Activated CD4-positive, alpha-beta T cell treated with anti-CD3 and anti-CD28 coated beads for 4 hours (primary cell): ENCODE measurements at regions not wholly inside any gene's neighbourhood (a gene's known extent, or its start where the extent isn't known, plus 50 kb on each side); places are given as distances from the start of the nearest gene placed in this dataset.
"Not testable (repeated sequence)": the region's sequence is repeated elsewhere in the genome, so short reads cannot be mapped to it uniquely, and the experiment has no call there.

ENCODE experiments used
- DNase-seq, 2 donors: peaks; one replicate each; pipeline ENCODE4 v3.0.0-alpha.2; 2020

DNA sequence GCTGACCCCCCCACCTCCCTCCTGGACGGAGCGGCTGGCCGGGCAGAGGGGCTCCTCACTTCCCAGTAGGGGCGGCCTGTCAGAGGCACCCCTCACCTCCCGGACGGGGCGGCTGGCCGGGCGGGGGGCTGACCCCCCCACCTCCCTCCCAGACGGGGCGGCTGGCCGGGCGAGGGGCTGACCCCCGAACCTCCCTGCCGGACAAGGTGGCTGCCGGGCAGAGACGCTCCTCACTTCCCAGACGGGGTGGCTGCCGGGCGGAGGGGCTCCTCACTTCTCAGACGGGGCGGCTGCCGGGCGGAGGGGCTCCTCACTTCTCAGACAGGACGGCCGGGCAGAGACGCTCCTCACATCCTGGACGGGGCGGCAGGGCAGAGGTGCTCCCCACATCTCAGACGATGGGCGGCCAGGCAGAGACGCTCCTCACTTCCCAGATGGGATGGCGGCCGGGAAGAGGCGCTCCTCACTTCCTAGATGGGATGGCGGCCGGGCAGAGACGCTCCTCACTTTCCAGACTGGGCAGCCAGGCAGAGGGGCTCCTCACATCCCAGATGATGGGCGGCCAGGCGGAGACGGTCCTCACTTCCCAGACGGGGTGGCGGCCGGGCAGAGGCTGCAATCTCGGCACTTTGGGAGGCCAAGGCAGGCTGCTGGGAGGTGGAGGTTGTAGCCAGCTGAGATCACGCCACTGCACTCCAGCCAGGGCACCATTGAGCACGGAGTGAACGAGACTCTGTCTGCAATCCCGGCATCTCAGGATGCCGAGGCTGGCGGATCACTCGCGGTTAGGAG lies 66.2 kb upstream of the PAPPA2 start:
- DNase-seq = not testable (repeated sequence)

GRCh38 chr1:176391621-176392020 lies 71.4 kb upstream of the PAPPA2 start:
- DNase-seq = no peak

DNA sequence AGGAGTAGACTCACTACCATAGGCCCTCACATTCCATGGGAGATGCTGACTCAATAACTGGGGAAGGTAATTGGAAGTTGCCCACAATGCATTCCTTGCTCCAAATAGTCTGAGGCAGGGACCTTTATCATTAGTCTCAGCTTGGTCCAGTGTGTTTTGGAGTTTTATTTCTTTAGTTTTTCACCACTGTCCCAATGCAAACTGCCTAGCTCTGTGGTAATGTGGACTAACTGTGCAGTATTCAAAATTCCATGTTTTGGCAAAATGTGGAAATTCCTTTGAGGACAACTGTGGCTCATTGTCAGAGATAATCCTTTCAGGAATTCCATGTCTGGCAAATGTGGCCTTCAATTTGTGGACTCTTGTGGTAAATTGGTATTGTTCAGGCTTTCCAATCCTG lies 78.1 kb upstream of the PAPPA2 start:
- no peak for DNase-seq

DNA sequence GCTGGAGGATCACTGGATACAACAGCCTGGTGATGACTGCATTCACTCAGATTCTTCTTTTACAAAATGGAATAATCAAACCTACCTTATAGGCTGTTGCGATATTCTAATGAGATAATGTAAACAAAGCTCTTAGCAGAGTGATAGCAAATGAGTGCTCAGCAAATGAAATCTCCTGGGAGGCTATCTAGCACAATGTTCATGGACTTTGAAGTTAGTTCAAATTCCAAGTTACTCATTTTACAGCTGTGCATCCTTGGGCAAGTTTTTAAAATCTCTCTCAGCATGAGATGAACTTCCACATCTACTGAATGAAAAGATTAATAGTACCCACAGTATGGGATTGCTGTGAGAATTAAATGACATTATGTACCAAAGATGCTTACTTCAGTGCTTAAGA lies 80.8 kb upstream of the PAPPA2 start:
- DNase-seq = no peak

DNA sequence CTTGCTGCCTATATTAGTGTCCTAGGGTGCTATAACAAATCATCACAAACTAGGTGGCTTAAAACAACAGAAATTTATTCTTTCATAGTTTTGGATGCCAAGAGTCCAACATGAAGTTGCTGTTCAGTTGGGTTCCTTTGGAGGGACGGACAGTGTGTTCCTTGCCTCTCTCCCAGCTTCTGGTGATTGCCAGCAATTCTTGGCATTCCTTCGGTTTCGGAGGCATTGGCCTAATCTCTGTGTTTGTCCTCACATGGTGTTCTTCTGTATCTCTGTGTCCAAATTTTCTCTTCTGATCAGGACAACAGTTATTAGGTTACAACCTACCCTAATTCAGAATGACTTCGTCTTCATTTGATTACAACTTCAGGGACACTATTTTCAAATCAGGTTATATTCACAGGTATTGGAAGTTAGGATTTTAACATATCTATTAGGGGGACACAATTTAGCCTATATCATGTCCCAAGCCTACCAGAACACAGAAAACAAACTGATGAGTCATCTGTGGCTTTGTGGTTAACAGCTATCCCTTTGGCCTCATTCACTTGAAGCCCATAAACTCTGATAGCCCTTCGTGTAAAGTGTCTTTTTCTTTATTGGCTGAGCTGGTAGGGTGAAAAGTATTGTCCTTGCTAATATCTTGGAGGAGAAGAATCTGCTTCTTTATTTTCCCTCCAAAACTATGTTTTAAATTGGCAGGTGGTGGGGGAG lies 83.2 kb upstream of the PAPPA2 start:
- DNase-seq = no peak

GRCh38 chr1:176374967-176375569 lies 87.9 kb upstream of the PAPPA2 start:
- peak; percentile 29 to 44 for DNase-seq

DNA sequence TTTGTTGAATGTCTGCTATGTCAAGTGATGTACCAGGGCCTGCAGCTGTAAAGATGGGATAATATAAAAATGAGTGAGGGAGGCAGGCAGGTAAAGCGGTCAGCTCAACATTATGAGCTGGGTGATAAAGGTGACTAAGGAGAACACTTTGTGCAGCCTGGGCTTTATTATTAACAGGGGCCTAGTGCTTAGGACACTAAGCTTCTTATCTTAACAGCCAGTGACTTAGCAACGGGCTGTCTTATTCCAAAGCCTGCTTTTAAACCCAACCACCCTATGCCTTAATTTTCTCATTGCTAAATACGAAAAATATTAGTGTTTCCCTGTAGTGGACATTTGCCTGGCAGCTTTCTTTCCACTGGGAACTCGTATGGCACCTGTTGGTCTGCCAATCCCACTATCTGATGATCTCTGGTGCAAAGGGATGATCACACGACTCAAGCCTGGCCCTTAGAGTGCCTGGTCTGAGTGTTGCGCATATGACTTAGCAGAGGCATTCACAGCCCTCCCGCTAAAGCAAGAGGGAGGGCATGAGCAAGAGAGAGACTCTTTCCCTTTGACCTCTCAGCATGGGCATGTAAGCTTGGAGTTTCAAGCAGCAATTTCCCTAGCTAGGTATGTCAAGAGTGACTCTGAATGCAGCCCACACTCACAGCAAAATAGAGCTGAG lies 98.6 kb upstream of the PAPPA2 start:
- DNase-seq = no peak

GRCh38 chr1:176349135-176349715 lies 113.8 kb upstream of the PAPPA2 start:
- not testable (repeated sequence) for DNase-seq

DNA sequence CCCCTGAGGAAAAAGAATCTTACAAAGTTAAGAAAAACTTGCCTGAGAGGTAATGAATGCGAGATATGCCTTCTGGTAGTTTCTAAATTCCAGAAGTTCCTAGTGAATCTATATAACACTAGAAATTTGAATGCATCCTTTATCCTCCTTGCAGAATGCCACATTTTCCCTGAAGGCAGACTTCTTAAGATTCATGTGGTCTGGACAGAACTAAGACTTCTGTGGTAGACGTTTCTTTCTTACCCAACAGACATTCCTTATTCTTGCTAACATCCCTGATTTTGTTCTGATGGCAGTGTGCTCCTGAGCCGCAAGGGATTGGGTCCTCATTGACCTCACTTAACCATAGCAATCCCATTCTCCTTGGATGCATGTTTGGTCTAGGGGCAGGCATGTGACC lies 121.3 kb upstream of the PAPPA2 start:
- DNase-seq = no peak

DNA sequence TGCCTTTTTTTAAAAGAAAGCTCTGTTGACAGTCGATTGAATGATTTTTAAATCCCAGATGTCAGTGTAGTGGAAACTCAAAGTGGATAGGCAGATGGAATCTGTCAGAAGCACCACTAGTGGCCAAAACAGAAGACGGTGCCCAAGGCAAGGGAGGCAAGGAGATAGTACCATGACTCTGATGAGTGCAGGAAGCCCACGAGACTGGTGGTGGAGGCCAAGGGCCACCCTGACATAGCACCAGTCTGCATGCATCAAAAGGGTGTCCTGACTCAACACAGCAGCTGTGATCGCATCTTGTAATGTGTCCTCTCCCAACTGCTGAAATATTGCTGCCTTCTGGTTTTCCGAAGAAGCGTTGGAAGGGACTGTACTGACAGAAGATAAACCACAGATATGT lies 124.1 kb upstream of the PAPPA2 start:
- DNase-seq = no peak

DNA sequence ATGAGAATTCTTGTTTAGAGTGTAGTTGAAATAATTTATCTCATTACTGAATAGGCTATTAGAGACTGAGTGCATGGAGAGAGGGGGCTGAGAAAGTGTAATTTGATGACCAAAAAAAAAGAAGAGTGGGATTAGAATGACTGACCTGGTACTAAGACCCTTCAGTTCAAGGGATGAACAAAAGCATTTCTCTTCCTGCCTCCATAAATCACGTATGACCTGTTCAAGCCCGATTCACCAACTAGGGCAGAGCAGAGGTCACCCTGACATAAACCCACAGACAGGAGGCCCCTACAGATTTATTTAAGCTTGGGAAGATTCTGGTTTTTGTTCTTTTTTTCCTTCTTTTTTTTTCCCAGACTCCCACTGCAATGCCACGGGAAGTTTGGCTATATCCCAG lies 123.7 kb upstream of the COP1 start:
- no peak for DNase-seq

DNA sequence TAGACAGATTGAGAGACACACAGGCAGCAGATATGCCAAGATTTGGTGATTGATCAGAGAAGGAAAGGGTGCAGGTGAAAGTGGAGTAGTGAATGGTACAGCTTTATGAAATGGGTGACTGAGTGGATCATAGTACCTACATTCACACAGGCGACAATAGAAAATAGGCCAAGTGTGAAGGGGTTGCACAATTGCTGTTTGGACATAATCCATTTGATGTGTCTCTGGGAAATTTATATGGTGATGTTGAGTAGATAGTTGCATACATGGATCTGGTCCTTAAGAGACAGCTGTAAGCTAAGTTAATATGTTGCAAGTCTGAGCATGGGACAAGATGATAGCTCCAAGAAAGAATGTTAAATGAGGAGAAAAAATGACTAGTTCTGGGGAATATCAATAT lies 118.6 kb upstream of the COP1 start:
- DNase-seq = no peak

GRCh38 chr1:176323472-176323871 lies 116.4 kb upstream of the COP1 start:
- no peak for DNase-seq

- no peak for DNase-seq
These were observed 108.6 kb upstream of the COP1 start for GRCh38 chr1:176315519-176316220.

- not testable (repeated sequence) for DNase-seq
These were observed 89.5 kb upstream of the COP1 start for GRCh38 chr1:176296602-176297001.

DNA sequence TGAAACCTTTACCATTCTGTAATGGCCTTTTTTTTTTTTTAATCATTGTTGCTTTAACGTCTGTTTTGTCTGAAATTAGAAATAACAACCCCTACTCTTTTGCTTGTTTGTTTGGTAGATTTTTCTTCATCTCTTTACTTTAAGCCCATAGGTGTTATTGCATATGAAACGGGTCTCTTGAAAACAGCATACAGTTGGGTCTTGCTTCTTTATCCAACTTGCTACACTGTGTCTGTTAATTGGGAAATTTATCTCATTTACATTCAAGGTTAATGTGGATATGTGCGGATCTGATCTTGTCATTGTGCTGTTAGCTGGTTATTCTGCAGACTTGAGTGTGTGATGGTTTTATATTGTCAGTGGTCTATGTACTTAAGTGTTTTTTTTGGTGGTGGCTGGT lies 78.9 kb upstream of the COP1 start:
- no peak for DNase-seq

- DNase-seq = no peak
These were observed 64.5 kb upstream of the COP1 start for GRCh38 chr1:176271572-176271971.
